ENCODE measurements at regions not wholly inside any gene's neighbourhood (a gene's known extent, or its start where the extent isn't known, plus 50 kb on each side); places are given as distances from the start of the nearest gene placed in this dataset.

GRCh38 chr2:236972491-236973342 lies 113.0 kb upstream of the COPS8 start (continued):
- TF ChIP-seq ZNF460 (CRISPR knock-in tag; IDR thresholded peaks at IDR 0.05; ENCODE audit: borderline replicate concordance) (no peak), TMF1 (CRISPR knock-in tag; IDR thresholded peaks at IDR 0.05; ENCODE audit: low read depth) (no peak), NCOA2 (CRISPR knock-in tag; IDR thresholded peaks at IDR 0.05) (peak; percentile 51; the same call in 1 of the 2 replicates), PAX8 (CRISPR knock-in tag; IDR thresholded peaks at IDR 0.05; ENCODE audit: borderline replicate concordance) (no peak), NFIB (CRISPR knock-in tag; IDR thresholded peaks at IDR 0.05; ENCODE audit: borderline replicate concordance) (no peak), GABPA (IDR thresholded peaks at IDR 0.05; ENCODE audit: low read depth, low read length) (no peak), GABPA (CRISPR knock-in tag; IDR thresholded peaks at IDR 0.05; ENCODE audit: low read depth) (peak; percentile 45; the same call in 1 of the 2 replicates), HMGXB4 (CRISPR knock-in tag; IDR thresholded peaks at IDR 0.05; ENCODE audit: borderline replicate concordance in 1 of 2, low read depth in 1 of 2) (0 out of 4 replicates have a peak, but pooled peaks of 1 of the 2 experiments have one; percentile 19), KLF15 (CRISPR knock-in tag; IDR thresholded peaks at IDR 0.05; ENCODE audit: borderline replicate concordance) (no peak), TFE3 (CRISPR knock-in tag; IDR thresholded peaks at IDR 0.05) (peak; percentile 47), ZFP90 (CRISPR knock-in tag; IDR thresholded peaks at IDR 0.05; ENCODE audit: borderline replicate concordance) (no peak), SKIL (CRISPR knock-in tag; IDR thresholded peaks at IDR 0.05; ENCODE audit: borderline replicate concordance) (no peak), HOMEZ (CRISPR knock-in tag; IDR thresholded peaks at IDR 0.05; ENCODE audit: low read depth) (peak; percentile 55), ZNF430 (CRISPR knock-in tag; IDR thresholded peaks at IDR 0.05) (0 out of 2 replicates have a peak, but pooled peaks have one; percentile 38), MAFK (conservative IDR thresholded peaks at IDR 0.05 in 1 of 2, IDR thresholded peaks at IDR 0.05 in 1 of 2; ENCODE audit: low read length in 2 of 2) (no peak), ARID5B (CRISPR knock-in tag; IDR thresholded peaks at IDR 0.05) (peak; percentile 88)

All from HepG2 (cell line).